Neural progenitor cell (in vitro differentiated cells): ENCODE measurements at regions not wholly inside any gene's neighbourhood (a gene's known extent, or its start where the extent isn't known, plus 50 kb on each side); places are given as distances from the start of the nearest gene placed in this dataset.
A peak's percentile ranks its signal among the peaks of the same experiment; 100 is the strongest.
"Not testable (repeated sequence)": the region's sequence is repeated elsewhere in the genome, so short reads cannot be mapped to it uniquely, and the experiment has no call there.

Experiments
- DNase-seq: peaks from one replicate; pipeline ENCODE4 v3.0.0-alpha.2; 2016; ENCODE audit warnings: low spot score
- H2AFZ ChIP-seq: fragments of 200-600 bp; sonication (generic); replicated peaks from 2 replicates; pipeline ENCODE4 v1.6.1; 2016; ENCODE audit warnings: antibody characterized with exemption
- H3F3A ChIP-seq: fragments of 200-600 bp; sonication (generic); 2 replicates; pipeline ENCODE4 v1.6.1; 2016; ENCODE audit warnings: antibody characterized with exemption, low read depth
- H3K27ac ChIP-seq: fragments of 200-600 bp; sonication (generic); 2 replicates; pipeline ENCODE4 v1.5.1; 2016; ENCODE audit warnings: mild to moderate bottlenecking
- H3K27me3 ChIP-seq: fragments of 200-600 bp; sonication (generic); 2 replicates; pipeline ENCODE4 v1.6.1; 2016; ENCODE audit warnings: mild to moderate bottlenecking, moderate library complexity
- H3K36me3 ChIP-seq: fragments of 200-600 bp; sonication (generic); 2 replicates; pipeline ENCODE4 v1.5.1; 2016
- H3K4me1 ChIP-seq: fragments of 200-600 bp; sonication (generic); 2 replicates; pipeline ENCODE4 v1.6.1; 2016; ENCODE audit warnings: mixed run types
- H3K4me2 ChIP-seq: fragments of 200-600 bp; sonication (generic); 2 replicates; pipeline ENCODE4 v1.6.1; 2016
- H3K4me3 ChIP-seq: fragments of 200-600 bp; sonication (generic); 2 replicates; pipeline ENCODE4 v1.5.1; 2016
- H3K79me2 ChIP-seq: fragments of 200-600 bp; sonication (generic); 2 replicates; pipeline ENCODE4 v1.6.1; 2016; ENCODE audit warnings: low read depth
- H3K9ac ChIP-seq: fragments of 200-600 bp; sonication (generic); 2 replicates; pipeline ENCODE4 v1.6.1; 2016
- H3K9me3 ChIP-seq: fragments of 200-600 bp; sonication (generic); 2 replicates; pipeline ENCODE4 v1.5.1; 2016; ENCODE audit warnings: low read depth
- H4K20me1 ChIP-seq: fragments of 200-600 bp; sonication (generic); 2 replicates; pipeline ENCODE4 v1.6.1; 2016; ENCODE audit warnings: low read depth
- H3K27ac Mint-ChIP-seq: 3 replicates; pipeline ENCODE4 v1.8.0; 2021; ENCODE audit warnings: mixed read lengths
- H3K27me3 Mint-ChIP-seq: 2 replicates; pipeline ENCODE4 v1.8.0; 2022; ENCODE audit warnings: low read depth, mild to moderate bottlenecking, inconsistent platforms, moderate library complexity, mixed read lengths; ENCODE audit not compliant: insufficient read depth
- H3K36me3 Mint-ChIP-seq: 3 replicates; pipeline ENCODE4 v1.8.0; 2021; ENCODE audit warnings: mixed read lengths
- H3K4me1 Mint-ChIP-seq: 3 replicates; pipeline ENCODE4 v1.8.0; 2021; ENCODE audit warnings: mixed read lengths
- H3K4me3 Mint-ChIP-seq: 3 replicates; pipeline ENCODE4 v1.8.0; 2021; ENCODE audit warnings: mild to moderate bottlenecking, moderate library complexity, mixed read lengths
- H3K9me3 Mint-ChIP-seq: 3 replicates; pipeline ENCODE4 v1.8.0; 2020; ENCODE audit warnings: mixed read lengths
- EZH2 ChIP-seq: fragments of 200-600 bp; sonication (generic); IDR thresholded peaks from 2 replicates; pipeline ENCODE4 v1.6.1; 2017; ENCODE audit warnings: antibody characterized with exemption, mild to moderate bottlenecking, moderate library complexity
- EZH2phosphoT487 ChIP-seq: fragments of 200-600 bp; sonication (generic); IDR thresholded peaks from 2 replicates; pipeline ENCODE4 v1.6.1; 2017; ENCODE audit warnings: antibody characterized with exemption
- TF ChIP-seq, protein P1 (sequence below): fragments of 200-600 bp; sonication (generic); IDR thresholded peaks from 2 replicates; pipeline ENCODE4 v1.5.1; 2017; ENCODE audit warnings: antibody characterized with exemption, mild to moderate bottlenecking

DNA sequence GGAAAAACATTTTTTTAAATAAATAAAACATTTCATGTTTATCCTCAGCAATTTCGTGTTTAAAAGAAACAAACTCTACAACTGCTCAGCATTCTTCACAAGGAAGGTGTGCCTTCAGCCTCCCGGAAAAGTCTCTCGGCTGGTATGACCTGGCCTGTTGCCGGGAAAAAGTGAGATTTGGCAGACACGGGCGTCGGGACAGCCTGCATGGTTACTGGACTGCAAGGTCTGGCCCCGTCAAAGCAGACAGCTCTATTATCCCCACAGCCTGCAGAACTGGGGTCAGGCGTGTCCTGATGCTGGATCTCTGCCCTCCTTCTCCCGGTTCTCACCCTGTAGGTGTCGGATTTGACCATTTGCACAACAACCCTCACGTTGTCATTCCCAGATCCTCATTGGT is 120.3 kb upstream of the SPATA31C2 start:
- Histone ChIP-seq H3K36me3 (no peaks in the 10 kb centered on the region), H3K4me1 (no peaks in the 10 kb centered on the region), H4K20me1 (no peaks in the 10 kb centered on the region), H3K27me3 (no peaks in the 10 kb centered on the region), H3K4me2 (no peak overlapping the region), H3K9me3 (no peaks in the 10 kb centered on the region), H3K9ac (no peak overlapping the region), H3F3A (no peaks in the 10 kb centered on the region), H3K27ac (no peak overlapping the region), H2AFZ (no peak overlapping the region), H3K79me2 (no peaks in the 10 kb centered on the region), H3K4me3 (no peak overlapping the region)
- Mint-ChIP-seq H3K4me3 (no peak overlapping the region), H3K36me3 (no peaks in the 10 kb centered on the region), H3K4me1 (peaks cover 12% of the 10 kb centered on the region), H3K27ac (no peak overlapping the region), H3K27me3 (peaks cover 2% of the 10 kb centered on the region), H3K9me3 (peaks cover 4% of the 10 kb centered on the region)
- no peak for TF ChIP-seq EZH2
- TF ChIP-seq, protein P1, sequence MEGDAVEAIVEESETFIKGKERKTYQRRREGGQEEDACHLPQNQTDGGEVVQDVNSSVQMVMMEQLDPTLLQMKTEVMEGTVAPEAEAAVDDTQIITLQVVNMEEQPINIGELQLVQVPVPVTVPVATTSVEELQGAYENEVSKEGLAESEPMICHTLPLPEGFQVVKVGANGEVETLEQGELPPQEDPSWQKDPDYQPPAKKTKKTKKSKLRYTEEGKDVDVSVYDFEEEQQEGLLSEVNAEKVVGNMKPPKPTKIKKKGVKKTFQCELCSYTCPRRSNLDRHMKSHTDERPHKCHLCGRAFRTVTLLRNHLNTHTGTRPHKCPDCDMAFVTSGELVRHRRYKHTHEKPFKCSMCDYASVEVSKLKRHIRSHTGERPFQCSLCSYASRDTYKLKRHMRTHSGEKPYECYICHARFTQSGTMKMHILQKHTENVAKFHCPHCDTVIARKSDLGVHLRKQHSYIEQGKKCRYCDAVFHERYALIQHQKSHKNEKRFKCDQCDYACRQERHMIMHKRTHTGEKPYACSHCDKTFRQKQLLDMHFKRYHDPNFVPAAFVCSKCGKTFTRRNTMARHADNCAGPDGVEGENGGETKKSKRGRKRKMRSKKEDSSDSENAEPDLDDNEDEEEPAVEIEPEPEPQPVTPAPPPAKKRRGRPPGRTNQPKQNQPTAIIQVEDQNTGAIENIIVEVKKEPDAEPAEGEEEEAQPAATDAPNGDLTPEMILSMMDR: no peak
- no peak for TF ChIP-seq EZH2phosphoT487
- no peak for DNase-seq

DNA sequence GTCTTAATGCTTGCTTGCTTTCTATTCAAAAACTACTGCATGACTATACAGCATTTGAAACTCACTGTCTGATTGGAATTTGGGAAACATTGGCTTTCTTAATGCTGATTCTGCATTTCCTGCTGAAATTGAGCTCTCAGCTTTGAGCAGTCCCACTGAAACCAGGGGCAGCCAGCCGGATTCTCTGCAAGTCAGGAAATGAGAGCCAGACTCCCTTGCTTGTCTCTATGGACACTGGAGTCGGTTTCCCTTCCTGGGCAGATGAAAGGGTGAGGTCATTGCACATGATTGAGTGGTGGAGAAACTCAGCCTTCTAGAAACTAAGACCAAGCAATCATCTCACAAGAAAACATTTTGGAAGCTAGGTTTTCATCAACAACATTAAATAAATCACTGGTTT is 119.7 kb upstream of the SPATA31C2 start:
- H3F3A ChIP-seq: no peaks in the 10 kb centered on the region
- H3K9me3 ChIP-seq: no peaks in the 10 kb centered on the region
- no peak overlapping the region for H2AFZ ChIP-seq
- no peaks in the 10 kb centered on the region for H3K27me3 ChIP-seq
- Mint-ChIP-seq H3K4me1 (peaks cover 12% of the 10 kb centered on the region), H3K36me3 (no peaks in the 10 kb centered on the region), H3K9me3 (peaks cover 5% of the 10 kb centered on the region), H3K27me3 (peaks cover 2% of the 10 kb centered on the region), H3K4me3 (no peak overlapping the region), H3K27ac (peak overlapping the region; percentile 64)
- TF ChIP-seq EZH2 (no peak), EZH2phosphoT487 (no peak)
- TF ChIP-seq, protein P1: no peak
- no peak overlapping the region for H3K4me2 ChIP-seq
- DNase-seq: no peak
- H3K4me1 ChIP-seq: no peaks in the 10 kb centered on the region
- H4K20me1 ChIP-seq: no peaks in the 10 kb centered on the region
- no peaks in the 10 kb centered on the region for H3K36me3 ChIP-seq
- no peaks in the 10 kb centered on the region for H3K79me2 ChIP-seq
- H3K9ac ChIP-seq: no peak overlapping the region
- no peak overlapping the region for H3K4me3 ChIP-seq
- no peak overlapping the region for H3K27ac ChIP-seq

DNA sequence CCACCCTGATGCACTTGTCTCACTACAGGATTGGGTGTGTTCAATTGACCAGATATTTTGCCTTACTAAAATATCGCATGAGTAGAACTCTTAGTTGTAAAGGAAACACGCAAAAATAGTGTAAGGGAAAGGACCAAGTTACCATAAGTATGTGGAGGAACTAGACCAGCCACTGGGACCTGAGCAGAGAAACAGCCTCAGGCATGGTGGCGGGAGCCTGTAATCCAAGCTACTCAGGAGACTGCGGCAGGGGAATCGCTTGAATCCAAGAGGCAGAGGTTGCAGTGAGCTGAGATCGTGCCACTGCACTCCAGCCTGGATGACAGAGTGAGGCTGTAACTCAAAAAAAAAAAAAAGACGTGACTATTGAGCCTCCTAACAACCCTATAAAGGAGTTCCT is 117.9 kb upstream of the SPATA31C2 start:
- Histone ChIP-seq H3K27me3 (no peaks in the 10 kb centered on the region), H3K27ac (no peak overlapping the region), H2AFZ (no peak overlapping the region), H3K4me2 (no peak overlapping the region), H3K79me2 (no peaks in the 10 kb centered on the region), H3K9ac (no peak overlapping the region), H3K4me1 (no peaks in the 10 kb centered on the region), H4K20me1 (no peaks in the 10 kb centered on the region), H3K4me3 (no peak overlapping the region), H3K36me3 (no peaks in the 10 kb centered on the region), H3K9me3 (no peaks in the 10 kb centered on the region), H3F3A (no peaks in the 10 kb centered on the region)
- DNase-seq: no peak
- H3K36me3 Mint-ChIP-seq: no peaks in the 10 kb centered on the region
- H3K27me3 Mint-ChIP-seq: peaks cover 2% of the 10 kb centered on the region
- H3K4me3 Mint-ChIP-seq: no peak overlapping the region
- H3K4me1 Mint-ChIP-seq: peaks cover 12% of the 10 kb centered on the region
- peak overlapping the region; percentile 63 for H3K27ac Mint-ChIP-seq
- TF ChIP-seq, protein P1: no peak
- TF ChIP-seq EZH2phosphoT487 (no peak), EZH2 (no peak)
- H3K9me3 Mint-ChIP-seq: peaks cover 20% of the 10 kb centered on the region

DNA sequence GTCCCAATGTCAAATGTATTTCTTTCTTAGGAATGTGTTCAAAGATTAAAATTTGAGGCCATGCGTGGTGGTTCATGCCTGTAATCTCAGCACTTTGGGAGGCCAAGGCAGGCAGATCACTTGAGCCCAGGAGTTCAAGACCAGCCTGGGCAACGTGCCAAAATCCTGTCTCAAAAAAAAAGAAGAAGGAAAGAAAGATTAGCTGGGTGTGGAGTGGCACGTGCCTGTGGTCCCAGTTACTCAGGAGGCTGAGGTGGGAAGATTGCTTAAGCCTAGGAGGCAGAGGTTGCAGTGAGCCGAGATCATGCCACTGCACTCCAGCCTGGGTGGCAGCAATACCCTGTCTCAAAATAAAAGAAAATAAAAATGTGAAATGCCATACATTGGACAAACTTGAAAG is 117.5 kb upstream of the SPATA31C2 start:
- not testable (repeated sequence) for H3K27ac Mint-ChIP-seq, H3K4me1 ChIP-seq, H3K4me3 Mint-ChIP-seq

More for the DNA sequence above, 117.5 kb upstream of the SPATA31C2 start:
- not testable (repeated sequence) for H3K79me2 ChIP-seq, H3K27ac ChIP-seq, H3K9me3 ChIP-seq, H3F3A ChIP-seq, H3K4me2 ChIP-seq, H3K27me3 ChIP-seq, H3K36me3 Mint-ChIP-seq, H3K27me3 Mint-ChIP-seq, H2AFZ ChIP-seq, H3K4me3 ChIP-seq, DNase-seq, H3K36me3 ChIP-seq, H3K9ac ChIP-seq, H4K20me1 ChIP-seq
- Mint-ChIP-seq H3K4me1 (peaks cover 12% of the 10 kb centered on the region), H3K9me3 (peaks cover 24% of the 10 kb centered on the region)
